ENCODE measurements at regions not wholly inside any gene's neighbourhood (a gene's known extent, or its start where the extent isn't known, plus 50 kb on each side); places are given as distances from the start of the nearest gene placed in this dataset.

DNA sequence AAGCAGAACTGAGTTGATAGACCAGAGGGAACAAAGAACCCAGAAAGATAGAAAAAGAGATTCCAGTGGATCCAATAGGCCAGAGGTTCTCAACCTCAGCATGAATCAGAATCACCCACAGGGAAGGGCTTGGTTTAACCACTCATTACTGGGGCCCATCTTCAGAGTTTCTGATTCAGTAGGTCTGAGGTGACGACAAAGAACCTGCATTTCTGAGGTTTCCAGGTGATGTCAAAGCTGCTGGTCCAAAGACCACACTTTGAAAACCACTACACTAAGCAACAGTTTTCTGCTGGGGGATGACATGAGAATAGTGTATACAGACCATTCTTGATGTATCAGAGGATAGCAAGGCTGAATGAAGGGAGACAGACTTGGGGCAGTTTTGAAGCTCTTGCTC is 81.5 kb upstream of the FOXN2 start:
- TF ChIP-seq RARB (CRISPR knock-in tag; IDR thresholded peaks at IDR 0.05): no peak
- TF ChIP-seq ZC3H10 (CRISPR knock-in tag; IDR thresholded peaks at IDR 0.05): no peak
- TF ChIP-seq TSHZ2 (CRISPR knock-in tag; IDR thresholded peaks at IDR 0.05): no peak
- no peak for TF ChIP-seq ESRRG (CRISPR knock-in tag; IDR thresholded peaks at IDR 0.05)
- no peak for TF ChIP-seq ZNF565 (CRISPR knock-in tag; conservative IDR thresholded peaks at IDR 0.05; ENCODE audit: low read depth)
- TF ChIP-seq OSR1 (CRISPR knock-in tag; IDR thresholded peaks at IDR 0.05): no peak
- TF ChIP-seq ZNF70 (CRISPR knock-in tag; IDR thresholded peaks at IDR 0.05): no peak
